ENCODE measurements at regions not wholly inside any gene's neighbourhood (a gene's known extent, or its start where the extent isn't known, plus 50 kb on each side); places are given as distances from the start of the nearest gene placed in this dataset.
A peak's percentile ranks its signal among the peaks of the same experiment; 100 is the strongest.

GRCh38 chr4:42729505-42730237 is 72.8 kb upstream of the ATP8A1 start:
- H3K4me3 ChIP-seq (ENCODE audit: low read depth, low read length) = no peak overlapping the region
- no peak for TF ChIP-seq CTCF (conservative IDR thresholded peaks at IDR 0.05; ENCODE audit: low read depth, low read length)
- DNase-seq (ENCODE audit: low read depth) = no peak

GRCh38 chr4:42724451-42724850 is 67.5 kb upstream of the ATP8A1 start:
- no peak for DNase-seq (ENCODE audit: low read depth)
- no peak overlapping the region for H3K4me3 ChIP-seq (ENCODE audit: low read depth, low read length)
- TF ChIP-seq CTCF (conservative IDR thresholded peaks at IDR 0.05; ENCODE audit: low read depth, low read length) = no peak

GRCh38 chr4:42720533-42720932 is 63.6 kb upstream of the ATP8A1 start:
- no peak for TF ChIP-seq CTCF (conservative IDR thresholded peaks at IDR 0.05; ENCODE audit: low read depth, low read length)
- H3K4me3 ChIP-seq (ENCODE audit: low read depth, low read length) = no peak overlapping the region
- DNase-seq (ENCODE audit: low read depth) = no peak

GRCh38 chr4:42719257-42719656 is 62.4 kb upstream of the ATP8A1 start:
- TF ChIP-seq CTCF (conservative IDR thresholded peaks at IDR 0.05; ENCODE audit: low read depth, low read length) = no peak
- H3K4me3 ChIP-seq (ENCODE audit: low read depth, low read length) = no peak overlapping the region
- DNase-seq (ENCODE audit: low read depth) = no peak

- H3K4me3 ChIP-seq (ENCODE audit: low read depth, low read length) = no peak overlapping the region
- TF ChIP-seq CTCF (conservative IDR thresholded peaks at IDR 0.05; ENCODE audit: low read depth, low read length) = no peak
- no peak for DNase-seq (ENCODE audit: low read depth)
These were observed 61.4 kb upstream of the ATP8A1 start for GRCh38 chr4:42718336-42718735.

GRCh38 chr4:42716996-42717395 is 60.1 kb upstream of the ATP8A1 start:
- no peak for TF ChIP-seq CTCF (conservative IDR thresholded peaks at IDR 0.05; ENCODE audit: low read depth, low read length)
- H3K4me3 ChIP-seq (ENCODE audit: low read depth, low read length) = no peak overlapping the region
- no peak for DNase-seq (ENCODE audit: low read depth)

GRCh38 chr4:42715807-42716482 is 59.0 kb upstream of the ATP8A1 start:
- H3K4me3 ChIP-seq (ENCODE audit: low read depth, low read length) = no peak overlapping the region
- DNase-seq (ENCODE audit: low read depth) = peak; percentile 6
- TF ChIP-seq CTCF (conservative IDR thresholded peaks at IDR 0.05; ENCODE audit: low read depth, low read length) = no peak
